IMR-90 (cell line): ENCODE measurements at regions not wholly inside any gene's neighbourhood (a gene's known extent, or its start where the extent isn't known, plus 50 kb on each side); places are given as distances from the start of the nearest gene placed in this dataset.

Source experiments
- ATAC-seq: fragments of 200-7000 bp; cut with Tn5 transposase; 2 replicates; pipeline ENCODE4 v1.9.1; 2020; ENCODE audit warnings: low read depth, mild to moderate bottlenecking, moderate library complexity
- BruUV-seq: library from RNA; stranded (reverse); fragments of 400-500 nt; replicated peaks from 2 replicates; lab custom pipeline; 2021; lab: Mats Ljungman, UMichigan
- CTCF ChIA-PET: fragments of 300-600 bp; formaldehyde crosslinking; extraction: SDS; loops from one replicate; lab custom pipeline; 2021; ENCODE audit warnings: antibody characterized with exemption; lab: Yijun Ruan, JAX
- POLR2A ChIA-PET: fragments of 300-600 bp; sonication (Branson Sonifier 250); formaldehyde crosslinking; loops from one replicate; lab custom pipeline; 2022; ENCODE audit warnings: antibody characterized with exemption; ENCODE audit not compliant: unreplicated experiment; lab: Charles Lee
- DNase-seq: peaks from one replicate; pipeline ENCODE4 v3.0.0; 2013
- H2AFZ ChIP-seq: replicated peaks from 2 replicates; pipeline ENCODE3; 2013; ENCODE audit warnings: low read length, mild to moderate bottlenecking; ENCODE audit not compliant: poor library complexity
- H2AK5ac ChIP-seq: 2 replicates; pipeline ENCODE4 v1.6.1; 2013; ENCODE audit warnings: low read depth, low read length, inconsistent platforms
- H2AK9ac ChIP-seq: replicated peaks from 2 replicates; pipeline ENCODE3; 2013; ENCODE audit warnings: mild to moderate bottlenecking, low read depth, low read length, moderate library complexity; ENCODE audit not compliant: poor library complexity
- H2BK120ac ChIP-seq: 2 replicates; pipeline ENCODE4 v1.6.1; 2013; ENCODE audit warnings: low read depth, low read length, inconsistent platforms
- H2BK15ac ChIP-seq: 3 replicates; pipeline ENCODE4 v1.6.1; 2013; ENCODE audit warnings: low read depth, low read length, inconsistent platforms
- H2BK20ac ChIP-seq: 2 replicates; pipeline ENCODE4 v1.6.1; 2013; ENCODE audit warnings: low read depth, mild to moderate bottlenecking, inconsistent platforms, low read length, moderate library complexity
- H2BK5ac ChIP-seq: 2 replicates; pipeline ENCODE4 v1.6.1; 2013; ENCODE audit warnings: mild to moderate bottlenecking, low read depth, low read length, inconsistent platforms; ENCODE audit not compliant: poor library complexity, severe bottlenecking
- H3K14ac ChIP-seq: replicated peaks from 2 replicates; pipeline ENCODE4 v1.6.1; 2013; ENCODE audit warnings: low read depth, low read length, inconsistent platforms
- H3K18ac ChIP-seq: 2 replicates; pipeline ENCODE4 v1.6.1; 2013; ENCODE audit warnings: low read depth, low read length, control low read depth
- H3K23ac ChIP-seq: 2 replicates; pipeline ENCODE4 v1.6.1; 2013; ENCODE audit warnings: low read depth, low read length, inconsistent platforms
- H3K27ac ChIP-seq: 2 replicates; pipeline ENCODE4 v1.5.1; 2013; ENCODE audit warnings: mild to moderate bottlenecking, control low read depth, low read length; ENCODE audit not compliant: insufficient read depth
- H3K27me3 ChIP-seq: 2 replicates; pipeline ENCODE4 v1.6.1; 2013; ENCODE audit warnings: low read length; ENCODE audit not compliant: control insufficient read depth, insufficient read depth
- H3K36me3 ChIP-seq: 2 replicates; pipeline ENCODE4 v1.6.1; 2013; ENCODE audit warnings: low read length, mixed read lengths; ENCODE audit not compliant: control insufficient read depth, insufficient read depth
- H3K4ac ChIP-seq: 2 replicates; pipeline ENCODE4 v1.6.1; 2013; ENCODE audit warnings: low read depth, low read length, inconsistent platforms
- H3K4me1 ChIP-seq: 2 replicates; pipeline ENCODE4 v1.6.1; 2013; ENCODE audit warnings: low read length, mixed read lengths; ENCODE audit not compliant: control insufficient read depth, insufficient read depth
- H3K4me2 ChIP-seq: 2 replicates; pipeline ENCODE4 v1.6.1; 2013; ENCODE audit warnings: low read depth, mild to moderate bottlenecking, control low read depth, low read length, moderate library complexity
- H3K4me3 ChIP-seq: 2 replicates; pipeline ENCODE4 v1.5.1; 2013; ENCODE audit warnings: low read depth, mild to moderate bottlenecking, control low read depth, low read length, moderate library complexity; ENCODE audit not compliant: insufficient read depth
- H3K56ac ChIP-seq: 2 replicates; pipeline ENCODE4 v1.6.1; 2013; ENCODE audit warnings: low read length, inconsistent platforms; ENCODE audit not compliant: insufficient read depth; ENCODE audit errors: extremely low read depth
- H3K79me1 ChIP-seq, 2 experiments: 2 replicates each; pipeline ENCODE4 v1.6.1; 2013; ENCODE audit warnings: low read length in 2 of 2, inconsistent platforms in 1 of 2, low read depth in 1 of 2
- H3K9ac ChIP-seq: 2 replicates; pipeline ENCODE4 v1.6.1; 2013; ENCODE audit warnings: low read depth, low read length, control low read depth
- H3K9me1 ChIP-seq: 2 replicates; pipeline ENCODE4 v1.6.1; 2013; ENCODE audit warnings: low read length, inconsistent platforms; ENCODE audit not compliant: insufficient read depth
- H3K9me3 ChIP-seq: 2 replicates; pipeline ENCODE4 v1.6.1; 2013; ENCODE audit warnings: low read length; ENCODE audit not compliant: control insufficient read depth, insufficient read depth
- H4K20me1 ChIP-seq: 2 replicates; pipeline ENCODE4 v1.6.1; 2013; ENCODE audit warnings: low read length, inconsistent platforms; ENCODE audit not compliant: insufficient read depth
- H4K5ac ChIP-seq: 2 replicates; pipeline ENCODE4 v1.6.1; 2013; ENCODE audit warnings: mild to moderate bottlenecking, low read depth, low read length, control low read depth
- H4K8ac ChIP-seq, 2 experiments: 2 replicates each; pipeline ENCODE4 v1.6.1; 2013; ENCODE audit warnings: low read depth in 2 of 2, low read length in 2 of 2, control low read depth in 1 of 2, inconsistent platforms in 1 of 2
- H4K91ac ChIP-seq: 2 replicates; pipeline ENCODE4 v1.6.1; 2013; ENCODE audit warnings: low read depth, low read length, inconsistent platforms; ENCODE audit not compliant: insufficient read depth
- BHLHE40 ChIP-seq: fragments of 150-350 bp; IDR thresholded peaks from 2 replicates; pipeline ENCODE4 v1.6.1; 2016; ENCODE audit warnings: mild to moderate bottlenecking, low read depth, low read length
- CEBPB ChIP-seq: IDR thresholded peaks from 2 replicates; pipeline ENCODE4 v1.6.1; 2012; ENCODE audit warnings: low read depth, low read length, improper control_type of control experiment
- FOS ChIP-seq: fragments of 150-350 bp; IDR thresholded peaks from 2 replicates; pipeline ENCODE4 v1.6.1; 2016; ENCODE audit warnings: low read depth, low read length
- MAFK ChIP-seq: IDR thresholded peaks from 2 replicates; pipeline ENCODE4 v1.6.1; 2012; ENCODE audit warnings: low read depth, low read length, improper control_type of control experiment
- MAZ ChIP-seq: IDR thresholded peaks from 2 replicates; pipeline ENCODE4 v1.6.1; 2012; ENCODE audit warnings: low read depth, mild to moderate bottlenecking, low read length, improper control_type of control experiment, moderate library complexity, borderline replicate concordance
- MXI1 ChIP-seq: IDR thresholded peaks from 2 replicates; pipeline ENCODE4 v1.6.1; 2012; ENCODE audit warnings: low read depth, mild to moderate bottlenecking, low read length, moderate library complexity, borderline replicate concordance
- NFE2L2 ChIP-seq: fragments of 150-350 bp; IDR thresholded peaks from 2 replicates; pipeline ENCODE4 v1.6.1; 2016; ENCODE audit warnings: low read depth, mild to moderate bottlenecking, low read length
- POLR2A ChIP-seq: IDR thresholded peaks from 2 replicates; pipeline ENCODE4 v1.6.1; 2012; ENCODE audit warnings: mild to moderate bottlenecking, low read depth, low read length
- RCOR1 ChIP-seq: IDR thresholded peaks from 2 replicates; pipeline ENCODE4 v1.6.1; 2012; ENCODE audit warnings: mild to moderate bottlenecking, low read length, improper control_type of control experiment; ENCODE audit not compliant: insufficient replicate concordance
- SMC3 ChIP-seq: fragments of 150-350 bp; IDR thresholded peaks from 2 replicates; pipeline ENCODE4 v1.6.1; 2016; ENCODE audit warnings: low read depth, mild to moderate bottlenecking, antibody characterized with exemption, low read length, moderate library complexity
- USF2 ChIP-seq: fragments of 150-350 bp; IDR thresholded peaks from 2 replicates; pipeline ENCODE4 v1.6.1; 2017; ENCODE audit warnings: mild to moderate bottlenecking, antibody characterized with exemption, low read length, low read depth
- WGBS, 2 experiments: methylation state at CpG; one replicate each; pipeline versions ENCODE4 v1.1.5 to v1.1.7; 2013; ENCODE audit warnings: missing lambda C conversion rate in 2 of 2; ENCODE audit not compliant: insufficient read length in 1 of 2; ENCODE audit errors: extremely low coverage in 2 of 2; 5-methylcytosine and 5-hydroxymethylcytosine counted together
- dilution Hi-C: fragments of 300-500 bp; cut with HindIII; formaldehyde crosslinking; loops from one replicate; pipeline ENCODE4 v1.14.3; 2018; ENCODE audit warnings: low sequenced_read_pairs; ENCODE audit not compliant: unreplicated experiment
- in situ Hi-C: fragments of 300-500 bp; cut with MboI; formaldehyde crosslinking; loops from 3 replicates; pipeline ENCODE4 v1.14.3; 2019; ENCODE audit warnings: low sequenced_read_pairs, inconsistent platforms, mixed read lengths
- intact Hi-C: fragments of 100-400 bp; cut with micrococcal nuclease; formaldehyde crosslinking; loops from 2 replicates; pipeline ENCODE4 v1.10.0; 2022
- TF ChIP-seq, protein P1 (sequence below): conservative IDR thresholded peaks from 2 replicates; pipeline ENCODE4 v1.5.1; 2012; ENCODE audit warnings: mild to moderate bottlenecking, low read depth, low read length, improper control_type of control experiment
- TF ChIP-seq, protein P2 (sequence below): fragments of 150-350 bp; IDR thresholded peaks from 2 replicates; pipeline ENCODE4 v1.6.1; 2016; ENCODE audit warnings: low read depth, mild to moderate bottlenecking, low read length, moderate library complexity, borderline replicate concordance

DNA sequence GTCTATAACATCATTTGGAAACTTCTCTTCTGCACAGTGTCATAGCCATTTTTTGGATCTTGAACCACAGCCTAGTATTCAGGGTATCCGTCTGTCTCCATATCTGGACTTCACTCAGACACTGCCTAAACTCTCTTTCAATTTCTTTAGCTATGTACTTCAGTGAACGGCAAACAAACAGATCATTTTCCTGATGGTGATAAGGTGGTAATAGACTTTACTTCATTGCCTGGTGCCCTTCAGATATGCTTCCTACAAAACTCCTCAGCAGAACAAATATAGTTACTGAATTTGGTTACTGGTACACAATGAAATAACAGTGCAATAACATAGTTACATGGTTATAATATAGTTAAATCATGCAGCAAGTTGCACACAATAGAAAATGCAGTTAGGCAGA lies 348.2 kb downstream of the ZSWIM6 start:
- H2AFZ ChIP-seq: no peak overlapping the region
- H4K91ac ChIP-seq: no peak overlapping the region
- no peak for TF ChIP-seq RCOR1
- TF ChIP-seq POLR2A: no peak
- no peak for TF ChIP-seq MXI1
- TF ChIP-seq MAFK: no peak
- TF ChIP-seq, protein P1, sequence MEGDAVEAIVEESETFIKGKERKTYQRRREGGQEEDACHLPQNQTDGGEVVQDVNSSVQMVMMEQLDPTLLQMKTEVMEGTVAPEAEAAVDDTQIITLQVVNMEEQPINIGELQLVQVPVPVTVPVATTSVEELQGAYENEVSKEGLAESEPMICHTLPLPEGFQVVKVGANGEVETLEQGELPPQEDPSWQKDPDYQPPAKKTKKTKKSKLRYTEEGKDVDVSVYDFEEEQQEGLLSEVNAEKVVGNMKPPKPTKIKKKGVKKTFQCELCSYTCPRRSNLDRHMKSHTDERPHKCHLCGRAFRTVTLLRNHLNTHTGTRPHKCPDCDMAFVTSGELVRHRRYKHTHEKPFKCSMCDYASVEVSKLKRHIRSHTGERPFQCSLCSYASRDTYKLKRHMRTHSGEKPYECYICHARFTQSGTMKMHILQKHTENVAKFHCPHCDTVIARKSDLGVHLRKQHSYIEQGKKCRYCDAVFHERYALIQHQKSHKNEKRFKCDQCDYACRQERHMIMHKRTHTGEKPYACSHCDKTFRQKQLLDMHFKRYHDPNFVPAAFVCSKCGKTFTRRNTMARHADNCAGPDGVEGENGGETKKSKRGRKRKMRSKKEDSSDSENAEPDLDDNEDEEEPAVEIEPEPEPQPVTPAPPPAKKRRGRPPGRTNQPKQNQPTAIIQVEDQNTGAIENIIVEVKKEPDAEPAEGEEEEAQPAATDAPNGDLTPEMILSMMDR: no peak
- TF ChIP-seq NFE2L2: no peak
- TF ChIP-seq SMC3: no peak
- TF ChIP-seq CEBPB: no peak
- no peak for TF ChIP-seq FOS
- TF ChIP-seq USF2: no peak
- TF ChIP-seq, protein P2, sequence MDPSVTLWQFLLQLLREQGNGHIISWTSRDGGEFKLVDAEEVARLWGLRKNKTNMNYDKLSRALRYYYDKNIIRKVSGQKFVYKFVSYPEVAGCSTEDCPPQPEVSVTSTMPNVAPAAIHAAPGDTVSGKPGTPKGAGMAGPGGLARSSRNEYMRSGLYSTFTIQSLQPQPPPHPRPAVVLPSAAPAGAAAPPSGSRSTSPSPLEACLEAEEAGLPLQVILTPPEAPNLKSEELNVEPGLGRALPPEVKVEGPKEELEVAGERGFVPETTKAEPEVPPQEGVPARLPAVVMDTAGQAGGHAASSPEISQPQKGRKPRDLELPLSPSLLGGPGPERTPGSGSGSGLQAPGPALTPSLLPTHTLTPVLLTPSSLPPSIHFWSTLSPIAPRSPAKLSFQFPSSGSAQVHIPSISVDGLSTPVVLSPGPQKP: no peak
- TF ChIP-seq BHLHE40: no peak
- TF ChIP-seq MAZ: no peak
- no peak overlapping the region for H3K4ac ChIP-seq
- WGBS, 2 experiments: no CpG with 5 or more reads among the region's 2 CpGs
- ChIA-PET CTCF (interaction anchor here (1.3 kb wide), 1 partner anchor 21 kb away, joined by 3 read pairs; no protein-coding TSS in a partner anchor), POLR2A (interaction anchor here (0.6 kb wide), 1 partner anchor 424 kb away, joined by 8 read pairs; no protein-coding TSS in a partner anchor)
- BruUV-seq: no TSS peak
- H3K18ac ChIP-seq: no peak overlapping the region
- no peak overlapping the region for H3K4me2 ChIP-seq
- no peak overlapping the region for H3K23ac ChIP-seq
- H2AK5ac ChIP-seq: no peak overlapping the region
- H3K27me3 ChIP-seq: peaks cover 11% of the 10 kb centered on the region
- no peak overlapping the region for H4K8ac ChIP-seq
- H2AK9ac ChIP-seq: no peak overlapping the region
- H3K4me1 ChIP-seq: no peaks in the 10 kb centered on the region
- no peaks in the 10 kb centered on the region for H3K79me1 ChIP-seq
- H3K9me1 ChIP-seq: no peaks in the 10 kb centered on the region
- no peak overlapping the region for H3K27ac ChIP-seq
- H4K20me1 ChIP-seq: no peaks in the 10 kb centered on the region
- H4K5ac ChIP-seq: no peak overlapping the region
- no peak overlapping the region for H2BK20ac ChIP-seq
- H3K4me3 ChIP-seq: no peak overlapping the region
- H3K9me3 ChIP-seq: no peaks in the 10 kb centered on the region
- in situ Hi-C loops: no loop called here
- no peak overlapping the region for H2BK120ac ChIP-seq
- H2BK5ac ChIP-seq: no peak overlapping the region
- no peak overlapping the region for H3K9ac ChIP-seq
- intact Hi-C loops: no loop called here
- H3K14ac ChIP-seq: no peak overlapping the region
- no peak for ATAC-seq
- no peak overlapping the region for H3K56ac ChIP-seq
- DNase-seq: no peak
- dilution Hi-C loops: no loop called here
- H3K36me3 ChIP-seq: no peaks in the 10 kb centered on the region
- no peak overlapping the region for H2BK15ac ChIP-seq
